H9 (cell line): ENCODE measurements at regions not wholly inside any gene's neighbourhood (a gene's known extent, or its start where the extent isn't known, plus 50 kb on each side); places are given as distances from the start of the nearest gene placed in this dataset.

Experiments used
- DNase-seq: peaks from one replicate; pipeline ENCODE4 v3.0.0-alpha.2; 2017
- H2AFZ ChIP-seq: one replicate; pipeline ENCODE4 v1.6.1; 2013; ENCODE audit warnings: mild to moderate bottlenecking, low read length, control low read depth, moderate library complexity
- H2AK5ac ChIP-seq: 2 replicates; pipeline ENCODE4 v1.6.1; 2013; ENCODE audit warnings: low read length, control low read depth, mixed read lengths; ENCODE audit not compliant: insufficient read length
- H2BK120ac ChIP-seq: one replicate; pipeline ENCODE4 v1.6.1; 2013; ENCODE audit warnings: low read depth, mild to moderate bottlenecking, low read length, control low read depth, inconsistent platforms; ENCODE audit not compliant: poor library complexity, severe bottlenecking
- H2BK12ac ChIP-seq: 2 replicates; pipeline ENCODE4 v1.6.1; 2013; ENCODE audit warnings: low read length, control low read depth, mixed read lengths, low read depth; ENCODE audit not compliant: insufficient read length
- H2BK15ac ChIP-seq: 2 replicates; pipeline ENCODE4 v1.6.1; 2013; ENCODE audit warnings: low read depth, low read length, control low read depth
- H2BK20ac ChIP-seq: one replicate; pipeline ENCODE4 v1.6.1; 2013; ENCODE audit warnings: low read depth, mild to moderate bottlenecking, low read length, control low read depth, inconsistent platforms; ENCODE audit not compliant: poor library complexity, severe bottlenecking
- H2BK5ac ChIP-seq: 2 replicates; pipeline ENCODE4 v1.6.1; 2013; ENCODE audit warnings: low read length, control low read depth, mixed read lengths; ENCODE audit not compliant: insufficient read length
- H3K14ac ChIP-seq: 2 replicates; pipeline ENCODE4 v1.6.1; 2013; ENCODE audit warnings: low read length, control low read depth; ENCODE audit not compliant: insufficient read depth
- H3K18ac ChIP-seq: 2 replicates; pipeline ENCODE4 v1.6.1; 2013; ENCODE audit warnings: low read depth, mild to moderate bottlenecking, mixed read lengths, low read length, control low read depth; ENCODE audit not compliant: insufficient read length
- H3K23ac ChIP-seq: 2 replicates; pipeline ENCODE4 v1.6.1; 2013; ENCODE audit warnings: low read length, control low read depth, mixed read lengths, low read depth; ENCODE audit not compliant: insufficient read length
- H3K23me2 ChIP-seq: 2 replicates; pipeline ENCODE4 v1.6.1; 2013; ENCODE audit warnings: low read depth, mild to moderate bottlenecking, mixed read lengths, low read length, control low read depth; ENCODE audit not compliant: insufficient read length, poor library complexity, severe bottlenecking
- H3K27ac ChIP-seq: 2 replicates; pipeline ENCODE4 v1.5.1; 2013; ENCODE audit warnings: low read length, control low read depth, mixed read lengths, low read depth; ENCODE audit not compliant: insufficient read length
- H3K27me3 ChIP-seq: 2 replicates; pipeline ENCODE4 v1.6.1; 2013; ENCODE audit warnings: low read length, control low read depth, inconsistent platforms; ENCODE audit not compliant: insufficient read depth
- H3K4ac ChIP-seq: 2 replicates; pipeline ENCODE4 v1.6.1; 2013; ENCODE audit warnings: low read depth, mild to moderate bottlenecking, control low read depth, inconsistent platforms, low read length, moderate library complexity
- H3K4me1 ChIP-seq: 2 replicates; pipeline ENCODE4 v1.6.1; 2013; ENCODE audit warnings: low read length, control low read depth, inconsistent platforms; ENCODE audit not compliant: insufficient read depth
- H3K4me2 ChIP-seq: 2 replicates; pipeline ENCODE4 v1.6.1; 2013; ENCODE audit warnings: low read length, control low read depth, mixed read lengths; ENCODE audit not compliant: insufficient read length, insufficient read depth
- H3K56ac ChIP-seq: 2 replicates; pipeline ENCODE4 v1.6.1; 2013; ENCODE audit warnings: low read depth, mild to moderate bottlenecking, mixed read lengths, low read length, control low read depth; ENCODE audit not compliant: insufficient read length
- H3K79me1 ChIP-seq: 2 replicates; pipeline ENCODE4 v1.6.1; 2013; ENCODE audit warnings: low read depth, mild to moderate bottlenecking, moderate library complexity, low read length, control low read depth, inconsistent platforms; ENCODE audit not compliant: insufficient read depth, poor library complexity, severe bottlenecking
- H3K79me2 ChIP-seq: 2 replicates; pipeline ENCODE4 v1.6.1; 2013; ENCODE audit warnings: low read length, control low read depth, inconsistent platforms; ENCODE audit not compliant: insufficient read depth
- H3K9ac ChIP-seq: 2 replicates; pipeline ENCODE4 v1.6.1; 2013; ENCODE audit warnings: low read length, control low read depth, mixed read lengths; ENCODE audit not compliant: insufficient read length; ENCODE audit errors: extremely low read depth
- H3K9me3 ChIP-seq: one replicate; pipeline ENCODE4 v1.6.1; 2013; ENCODE audit warnings: low read depth, low read length, inconsistent platforms; ENCODE audit not compliant: control insufficient read depth
- H3T11ph ChIP-seq: one replicate; pipeline ENCODE4 v1.6.1; 2013; ENCODE audit warnings: mild to moderate bottlenecking, low read length, control low read depth, inconsistent platforms
- H4K20me1 ChIP-seq: one replicate; pipeline ENCODE4 v1.6.1; 2013; ENCODE audit not compliant: control insufficient read depth, insufficient read length, insufficient read depth
- H4K5ac ChIP-seq: 2 replicates; pipeline ENCODE4 v1.6.1; 2013; ENCODE audit warnings: low read depth, mild to moderate bottlenecking, mixed read lengths, low read length, control low read depth; ENCODE audit not compliant: insufficient read length
- H4K8ac ChIP-seq: replicated peaks from 2 replicates; pipeline ENCODE4 v1.6.1; 2013; ENCODE audit warnings: low read length, control low read depth, mixed read lengths, low read depth; ENCODE audit not compliant: insufficient read length
- H4K91ac ChIP-seq: 2 replicates; pipeline ENCODE4 v1.6.1; 2013; ENCODE audit warnings: low read depth, mild to moderate bottlenecking, moderate library complexity, mixed read lengths, low read length, control low read depth; ENCODE audit not compliant: insufficient read length
- H3K27ac Mint-ChIP-seq, 3 experiments: 2 replicates in 2 of 3; 3 replicates in 1 of 3; pipeline ENCODE4 v1.8.0; 2020 to 2021; ENCODE audit warnings: mixed read lengths in 3 of 3, mild to moderate bottlenecking in 1 of 3, moderate library complexity in 1 of 3
- H3K27me3 Mint-ChIP-seq: 2 replicates; pipeline ENCODE4 v1.8.0; 2021; ENCODE audit warnings: low read depth, mild to moderate bottlenecking, moderate library complexity, mixed read lengths
- H3K36me3 Mint-ChIP-seq, 3 experiments: 2 replicates in 2 of 3; 3 replicates in 1 of 3; pipeline ENCODE4 v1.8.0; 2020 to 2021; ENCODE audit warnings: low read depth in 3 of 3, mixed read lengths in 3 of 3; ENCODE audit not compliant: insufficient read depth in 1 of 3
- H3K4me1 Mint-ChIP-seq, 2 experiments: 2 replicates each; pipeline ENCODE4 v1.8.0; 2020; ENCODE audit warnings: mixed read lengths in 2 of 2
- H3K4me3 Mint-ChIP-seq, 2 experiments: 2 replicates in 1 of 2; 3 replicates in 1 of 2; pipeline ENCODE4 v1.8.0; 2020 to 2021; ENCODE audit warnings: mild to moderate bottlenecking in 2 of 2, mixed read lengths in 2 of 2, moderate library complexity in 1 of 2
- H3K9me3 Mint-ChIP-seq, 2 experiments: 2 replicates in 1 of 2; 3 replicates in 1 of 2; pipeline ENCODE4 v1.8.0; 2020; ENCODE audit warnings: mild to moderate bottlenecking in 2 of 2, mixed read lengths in 2 of 2, moderate library complexity in 1 of 2
- CTCF ChIP-seq: fragments of 200-600 bp; sonication (generic); conservative IDR thresholded peaks from 3 replicates; pipeline ENCODE4 v1.8.0; 2021; ENCODE audit warnings: antibody characterized with exemption, mild to moderate bottlenecking

GRCh38 chr2:193816008-193816407 is 1621.3 kb upstream of the TMEFF2 start:
- no peak overlapping the region for H3K18ac ChIP-seq
- H4K20me1 ChIP-seq, result no peaks in the 10 kb centered on the region
- no peaks in the 10 kb centered on the region; a peak in 1 of 7 replicates for H3K36me3 Mint-ChIP-seq
- H3T11ph ChIP-seq, result no peak overlapping the region
- H3K27me3 ChIP-seq, result no peaks in the 10 kb centered on the region
- H3K14ac ChIP-seq, result no peak overlapping the region
- no peak for TF ChIP-seq CTCF
- H3K27me3 Mint-ChIP-seq, result no peaks in the 10 kb centered on the region
- H3K9me3 Mint-ChIP-seq, result no peaks in the 10 kb centered on the region; a peak in 1 of 5 replicates
- H2BK20ac ChIP-seq, result no peak overlapping the region
- H2AK5ac ChIP-seq, result no peak overlapping the region
- no peak overlapping the region for H4K5ac ChIP-seq
- no peak overlapping the region for H3K4me3 Mint-ChIP-seq
- no peaks in the 10 kb centered on the region for H3K4me1 ChIP-seq
- H3K23ac ChIP-seq, result no peak overlapping the region
- DNase-seq, result no peak
- H4K91ac ChIP-seq, result no peak overlapping the region
- no peaks in the 10 kb centered on the region for H3K79me2 ChIP-seq
- no peaks in the 10 kb centered on the region for H3K23me2 ChIP-seq
- H3K4me2 ChIP-seq, result no peak overlapping the region
- H3K56ac ChIP-seq, result no peak overlapping the region
- no peak overlapping the region for H2BK12ac ChIP-seq
- H4K8ac ChIP-seq, result no peak overlapping the region
- no peak overlapping the region for H2AFZ ChIP-seq
- no peaks in the 10 kb centered on the region for H3K4me1 Mint-ChIP-seq
- H3K79me1 ChIP-seq, result no peaks in the 10 kb centered on the region
- H2BK5ac ChIP-seq, result no peak overlapping the region
- H3K27ac Mint-ChIP-seq, result no peak overlapping the region; a peak in 1 of 7 replicates
- no peak overlapping the region for H2BK15ac ChIP-seq
- no peak overlapping the region for H3K4ac ChIP-seq
- H3K27ac ChIP-seq, result no peak overlapping the region
- H3K9ac ChIP-seq, result no peak overlapping the region
- no peaks in the 10 kb centered on the region for H3K9me3 ChIP-seq
- H2BK120ac ChIP-seq, result no peak overlapping the region
